ENCODE measurements at regions not wholly inside any gene's neighbourhood (a gene's known extent, or its start where the extent isn't known, plus 50 kb on each side); places are given as distances from the start of the nearest gene placed in this dataset.

DNA sequence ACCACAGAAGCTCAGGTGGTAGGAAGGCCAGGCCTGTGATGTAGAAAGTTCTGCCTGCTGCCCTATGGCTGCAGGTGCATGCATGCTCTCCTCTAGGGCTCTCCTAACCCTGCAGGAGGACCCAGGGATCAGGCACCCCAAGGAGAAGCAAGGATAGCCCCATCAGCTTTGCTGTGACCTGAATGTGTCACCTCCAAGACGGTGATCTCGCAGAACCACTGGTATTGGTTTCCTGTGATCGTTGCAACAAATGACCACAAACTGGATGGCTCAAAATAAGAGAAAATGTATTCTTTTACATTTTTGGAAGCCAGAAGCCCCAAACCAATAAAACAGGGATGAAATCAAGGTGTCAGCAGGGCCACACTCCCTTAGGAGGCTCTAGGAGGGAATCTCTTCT, 327.3 kb downstream of the BCL11A start:
- H3F3A ChIP-seq (ENCODE audit: insufficient read depth, low read length) = no peaks in the 10 kb centered on the region
- H3K4me2 ChIP-seq (ENCODE audit: low read length) = no peak overlapping the region
- H3K9ac ChIP-seq (ENCODE audit: low read length) = no peak overlapping the region
- H3K4me3 ChIP-seq (ENCODE audit: low read depth, low read length, poor library complexity, severe bottlenecking) = no peak overlapping the region
- no peaks in the 10 kb centered on the region for H3K36me3 ChIP-seq (ENCODE audit: insufficient read depth, low read length)
- no peaks in the 10 kb centered on the region for H3K9me2 ChIP-seq (ENCODE audit: low read depth, low read length)
- H2AFZ ChIP-seq (ENCODE audit: low read length) = no peak overlapping the region
- no peaks in the 10 kb centered on the region for H3K9me3 ChIP-seq (ENCODE audit: low read length)
- H3K79me2 ChIP-seq (ENCODE audit: insufficient read depth, low read length) = no peaks in the 10 kb centered on the region
- TF ChIP-seq EZH2 (IDR thresholded peaks at IDR 0.05; ENCODE audit: borderline replicate concordance, low read length) = no peak
- TF ChIP-seq, protein P1, sequence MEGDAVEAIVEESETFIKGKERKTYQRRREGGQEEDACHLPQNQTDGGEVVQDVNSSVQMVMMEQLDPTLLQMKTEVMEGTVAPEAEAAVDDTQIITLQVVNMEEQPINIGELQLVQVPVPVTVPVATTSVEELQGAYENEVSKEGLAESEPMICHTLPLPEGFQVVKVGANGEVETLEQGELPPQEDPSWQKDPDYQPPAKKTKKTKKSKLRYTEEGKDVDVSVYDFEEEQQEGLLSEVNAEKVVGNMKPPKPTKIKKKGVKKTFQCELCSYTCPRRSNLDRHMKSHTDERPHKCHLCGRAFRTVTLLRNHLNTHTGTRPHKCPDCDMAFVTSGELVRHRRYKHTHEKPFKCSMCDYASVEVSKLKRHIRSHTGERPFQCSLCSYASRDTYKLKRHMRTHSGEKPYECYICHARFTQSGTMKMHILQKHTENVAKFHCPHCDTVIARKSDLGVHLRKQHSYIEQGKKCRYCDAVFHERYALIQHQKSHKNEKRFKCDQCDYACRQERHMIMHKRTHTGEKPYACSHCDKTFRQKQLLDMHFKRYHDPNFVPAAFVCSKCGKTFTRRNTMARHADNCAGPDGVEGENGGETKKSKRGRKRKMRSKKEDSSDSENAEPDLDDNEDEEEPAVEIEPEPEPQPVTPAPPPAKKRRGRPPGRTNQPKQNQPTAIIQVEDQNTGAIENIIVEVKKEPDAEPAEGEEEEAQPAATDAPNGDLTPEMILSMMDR (IDR thresholded peaks at IDR 0.05; ENCODE audit: low read length) = no peak
- H3K27me3 ChIP-seq (ENCODE audit: insufficient read depth, low read length) = no peaks in the 10 kb centered on the region; the same call in 1 of the 2 replicates
- no peaks in the 10 kb centered on the region for H3K4me1 ChIP-seq (ENCODE audit: insufficient read depth, low read length, severe bottlenecking)
- no peaks in the 10 kb centered on the region for H4K20me1 ChIP-seq (ENCODE audit: insufficient read depth, low read length)
- no peak overlapping the region for H3K27ac ChIP-seq (ENCODE audit: low read depth, low read length, poor library complexity, severe bottlenecking)

DNA sequence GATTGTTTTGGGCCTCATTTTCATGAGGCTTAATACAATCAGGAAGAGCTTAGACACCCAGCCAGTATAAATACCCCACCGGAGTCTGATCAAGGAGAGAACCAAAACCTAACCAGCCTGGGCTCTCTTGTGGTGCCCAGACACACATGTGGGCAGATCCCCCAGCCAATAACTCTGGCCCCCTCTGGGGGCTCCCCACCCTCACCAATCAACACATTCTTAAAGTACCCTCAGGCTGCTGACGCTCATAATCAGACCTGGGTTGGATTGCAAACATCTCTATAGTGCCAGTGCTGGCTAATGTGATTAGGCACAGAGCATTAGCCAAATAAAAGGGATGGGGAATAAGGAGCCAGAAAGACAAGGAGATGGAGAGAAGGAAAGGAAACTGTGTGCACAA, 329.6 kb downstream of the BCL11A start:
- Histone ChIP-seq H3K36me3 (ENCODE audit: insufficient read depth, low read length) (no peaks in the 10 kb centered on the region), H3K27ac (ENCODE audit: low read depth, low read length, poor library complexity, severe bottlenecking) (no peak overlapping the region), H4K20me1 (ENCODE audit: insufficient read depth, low read length) (no peaks in the 10 kb centered on the region), H3K27me3 (ENCODE audit: insufficient read depth, low read length) (no peaks in the 10 kb centered on the region), H3K4me3 (ENCODE audit: low read depth, low read length, poor library complexity, severe bottlenecking) (no peak overlapping the region), H3K9ac (ENCODE audit: low read length) (no peak overlapping the region), H3K4me1 (ENCODE audit: insufficient read depth, low read length, severe bottlenecking) (no peaks in the 10 kb centered on the region), H3K79me2 (ENCODE audit: insufficient read depth, low read length) (no peaks in the 10 kb centered on the region), H3K9me3 (ENCODE audit: low read length) (no peaks in the 10 kb centered on the region), H3F3A (ENCODE audit: insufficient read depth, low read length) (no peaks in the 10 kb centered on the region), H2AFZ (ENCODE audit: low read length) (no peak overlapping the region), H3K9me2 (ENCODE audit: low read depth, low read length) (no peaks in the 10 kb centered on the region), H3K4me2 (ENCODE audit: low read length) (no peak overlapping the region)
- TF ChIP-seq EZH2 (IDR thresholded peaks at IDR 0.05; ENCODE audit: borderline replicate concordance, low read length) = no peak
- TF ChIP-seq, protein P1 (IDR thresholded peaks at IDR 0.05; ENCODE audit: low read length) = no peak

GRCh38 chr2:60221098-60221497, 332.4 kb downstream of the BCL11A start:
- Histone ChIP-seq H3F3A (ENCODE audit: insufficient read depth, low read length) (no peaks in the 10 kb centered on the region), H4K20me1 (ENCODE audit: insufficient read depth, low read length) (no peaks in the 10 kb centered on the region)

More at GRCh38 chr2:60221098-60221497, 332.4 kb downstream of the BCL11A start:
- Histone ChIP-seq H3K36me3 (ENCODE audit: insufficient read depth, low read length) (no peaks in the 10 kb centered on the region), H3K9me3 (ENCODE audit: low read length) (no peaks in the 10 kb centered on the region), H3K27me3 (ENCODE audit: insufficient read depth, low read length) (no peaks in the 10 kb centered on the region), H3K4me3 (ENCODE audit: low read depth, low read length, poor library complexity, severe bottlenecking) (no peak overlapping the region), H3K4me2 (ENCODE audit: low read length) (no peak overlapping the region), H3K4me1 (ENCODE audit: insufficient read depth, low read length, severe bottlenecking) (no peaks in the 10 kb centered on the region), H2AFZ (ENCODE audit: low read length) (no peak overlapping the region), H3K9me2 (ENCODE audit: low read depth, low read length) (no peaks in the 10 kb centered on the region), H3K9ac (ENCODE audit: low read length) (no peak overlapping the region), H3K79me2 (ENCODE audit: insufficient read depth, low read length) (no peaks in the 10 kb centered on the region), H3K27ac (ENCODE audit: low read depth, low read length, poor library complexity, severe bottlenecking) (no peak overlapping the region)
- TF ChIP-seq EZH2 (IDR thresholded peaks at IDR 0.05; ENCODE audit: borderline replicate concordance, low read length) = no peak
- TF ChIP-seq, protein P1 (IDR thresholded peaks at IDR 0.05; ENCODE audit: low read length) = no peak

All from OCI-LY1 (cell line).